MCF 10A (cell line): ENCODE measurements at regions not wholly inside any gene's neighbourhood (a gene's known extent, or its start where the extent isn't known, plus 50 kb on each side); places are given as distances from the start of the nearest gene placed in this dataset.
"Not testable (repeated sequence)": the region's sequence is repeated elsewhere in the genome, so short reads cannot be mapped to it uniquely, and the experiment has no call there.

Source experiments
- BruUV-seq: library from RNA; stranded (reverse); fragments of 400-500 nt; replicated peaks from 2 replicates; lab custom pipeline; 2021; lab: Mats Ljungman, UMichigan
- CTCF ChIA-PET: fragments of 300-600 bp; sonication (Branson Sonifier 250); formaldehyde crosslinking; extraction: SDS; loops from one replicate; lab custom pipeline; 2021; ENCODE audit warnings: antibody characterized with exemption, inconsistent platforms; lab: Yijun Ruan, JAX
- POLR2A ChIA-PET: fragments of 300-600, 350-650 bp; sonication (Branson Sonifier 250); formaldehyde crosslinking; extraction: SDS; loops from one replicate; lab custom pipeline; 2020; ENCODE audit warnings: antibody characterized with exemption, inconsistent platforms; lab: Yijun Ruan, JAX
- DNase-seq: peaks from one replicate; pipeline ENCODE4 v3.0.0-alpha.2; 2018; ENCODE audit not compliant: unreplicated experiment
- H3K27ac Mint-ChIP-seq: one replicate; pipeline ENCODE4 v1.8.0; 2022; ENCODE audit warnings: mild to moderate bottlenecking, low read depth, mixed read lengths; ENCODE audit not compliant: unreplicated experiment
- H3K27me3 Mint-ChIP-seq: one replicate; pipeline ENCODE4 v1.8.0; 2022; ENCODE audit warnings: mixed read lengths; ENCODE audit not compliant: insufficient read depth, unreplicated experiment
- H3K36me3 Mint-ChIP-seq: one replicate; pipeline ENCODE4 v1.8.0; 2022; ENCODE audit warnings: mild to moderate bottlenecking, moderate library complexity, mixed read lengths; ENCODE audit not compliant: insufficient read depth, unreplicated experiment
- H3K4me1 Mint-ChIP-seq: one replicate; pipeline ENCODE4 v1.8.0; 2022; ENCODE audit warnings: mixed read lengths; ENCODE audit not compliant: insufficient read depth, unreplicated experiment
- H3K4me3 Mint-ChIP-seq: one replicate; pipeline ENCODE4 v1.8.0; 2022; ENCODE audit warnings: mild to moderate bottlenecking, moderate library complexity, mixed read lengths; ENCODE audit not compliant: unreplicated experiment
- H3K9me3 Mint-ChIP-seq: one replicate; pipeline ENCODE4 v1.8.0; 2022; ENCODE audit warnings: mixed read lengths; ENCODE audit not compliant: unreplicated experiment
- intact Hi-C: fragments of 100-400 bp; cut with micrococcal nuclease; formaldehyde crosslinking; loops from 2 replicates; pipeline ENCODE4 v1.14.1; 2022
- TF ChIP-seq, protein P1 (sequence below): fragments of 200-600 bp; IDR thresholded peaks from one replicate; pipeline ENCODE4 v1.8.0; 2022; ENCODE audit warnings: antibody characterized with exemption, mild to moderate bottlenecking; ENCODE audit not compliant: unreplicated experiment

DNA sequence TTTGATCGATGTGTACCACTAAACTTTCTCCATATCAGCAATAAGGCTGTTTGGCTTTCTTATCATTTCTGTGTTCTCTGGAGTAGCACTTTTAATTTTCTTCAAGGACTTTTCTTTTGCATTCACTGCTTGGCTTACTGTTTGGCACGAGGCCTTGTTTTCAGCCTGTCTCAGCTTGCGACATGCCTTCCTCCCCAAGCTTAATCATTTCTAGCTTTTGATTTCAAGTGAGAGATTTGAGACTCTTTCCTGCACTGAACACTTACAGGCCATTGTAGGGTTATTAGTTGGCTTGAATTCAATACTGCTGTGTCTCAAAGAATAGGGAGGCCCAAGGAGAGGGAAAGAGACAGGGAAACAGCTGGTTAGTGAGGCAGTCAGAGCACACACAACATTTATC is 120.6 kb upstream of the KCND3 start:
- no peaks in the 10 kb centered on the region for H3K9me3 Mint-ChIP-seq
- H3K4me1 Mint-ChIP-seq: no peaks in the 10 kb centered on the region
- TF ChIP-seq, protein P1, sequence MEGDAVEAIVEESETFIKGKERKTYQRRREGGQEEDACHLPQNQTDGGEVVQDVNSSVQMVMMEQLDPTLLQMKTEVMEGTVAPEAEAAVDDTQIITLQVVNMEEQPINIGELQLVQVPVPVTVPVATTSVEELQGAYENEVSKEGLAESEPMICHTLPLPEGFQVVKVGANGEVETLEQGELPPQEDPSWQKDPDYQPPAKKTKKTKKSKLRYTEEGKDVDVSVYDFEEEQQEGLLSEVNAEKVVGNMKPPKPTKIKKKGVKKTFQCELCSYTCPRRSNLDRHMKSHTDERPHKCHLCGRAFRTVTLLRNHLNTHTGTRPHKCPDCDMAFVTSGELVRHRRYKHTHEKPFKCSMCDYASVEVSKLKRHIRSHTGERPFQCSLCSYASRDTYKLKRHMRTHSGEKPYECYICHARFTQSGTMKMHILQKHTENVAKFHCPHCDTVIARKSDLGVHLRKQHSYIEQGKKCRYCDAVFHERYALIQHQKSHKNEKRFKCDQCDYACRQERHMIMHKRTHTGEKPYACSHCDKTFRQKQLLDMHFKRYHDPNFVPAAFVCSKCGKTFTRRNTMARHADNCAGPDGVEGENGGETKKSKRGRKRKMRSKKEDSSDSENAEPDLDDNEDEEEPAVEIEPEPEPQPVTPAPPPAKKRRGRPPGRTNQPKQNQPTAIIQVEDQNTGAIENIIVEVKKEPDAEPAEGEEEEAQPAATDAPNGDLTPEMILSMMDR: no peak
- intact Hi-C loops: no loop called here
- no peaks in the 10 kb centered on the region for H3K36me3 Mint-ChIP-seq
- H3K4me3 Mint-ChIP-seq: no peak overlapping the region
- ChIA-PET POLR2A (no interaction called here), CTCF (interaction anchor here (0.6 kb wide), 1 partner anchor 1026 kb away, joined by 3 read pairs; no protein-coding TSS in a partner anchor)
- H3K27ac Mint-ChIP-seq: no peak overlapping the region
- DNase-seq: peak; percentile 4
- H3K27me3 Mint-ChIP-seq: peaks cover 34% of the 10 kb centered on the region
- BruUV-seq: no TSS peak

DNA sequence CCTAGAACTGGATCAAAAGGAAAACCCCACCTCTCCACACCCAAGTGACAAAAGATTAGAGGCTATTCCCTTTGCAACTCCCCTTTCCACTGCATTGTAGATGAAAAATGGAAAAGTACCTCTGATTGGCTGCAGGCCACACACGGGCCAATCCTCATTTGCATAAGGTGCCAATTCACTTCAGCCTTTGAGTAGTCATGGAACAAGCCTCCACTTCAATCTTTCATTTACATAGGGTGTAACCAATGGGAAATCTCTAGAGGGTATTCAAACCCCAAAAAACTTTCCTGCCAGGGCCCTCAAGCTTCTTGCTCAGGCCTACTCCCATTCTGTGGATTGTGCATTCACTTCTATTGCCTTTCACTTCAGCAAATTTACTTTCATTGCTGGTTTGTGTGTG is 122.3 kb upstream of the KCND3 start:
- ChIA-PET CTCF (no interaction called here), POLR2A (no interaction called here)
- peaks cover 34% of the 10 kb centered on the region for H3K27me3 Mint-ChIP-seq
- BruUV-seq: no TSS peak
- no peaks in the 10 kb centered on the region for H3K36me3 Mint-ChIP-seq
- no peaks in the 10 kb centered on the region for H3K9me3 Mint-ChIP-seq
- intact Hi-C loops: no loop called here
- no peaks in the 10 kb centered on the region for H3K4me1 Mint-ChIP-seq
- no peak overlapping the region for H3K27ac Mint-ChIP-seq
- no peak overlapping the region for H3K4me3 Mint-ChIP-seq
- no peak for DNase-seq
- TF ChIP-seq, protein P1: no peak

DNA sequence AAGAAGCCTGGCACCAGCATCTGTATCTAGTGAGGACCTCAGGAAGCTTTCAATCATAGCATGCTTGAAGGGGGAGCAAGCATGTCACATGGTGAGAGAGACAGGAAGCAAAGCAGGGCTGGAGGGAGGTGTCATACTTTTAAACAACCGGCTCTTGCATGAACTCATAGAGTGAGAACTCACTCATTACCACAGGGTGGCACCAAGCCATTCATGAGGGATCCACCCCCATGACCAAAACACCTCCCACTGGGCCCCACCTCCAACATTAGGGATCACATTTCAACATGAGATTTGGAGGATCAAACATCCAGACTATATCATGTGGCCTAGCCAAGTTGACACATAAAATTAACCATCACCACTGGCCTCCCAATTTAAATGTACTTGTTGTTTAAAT is 125.1 kb upstream of the KCND3 start:
- BruUV-seq: no TSS peak
- Mint-ChIP-seq H3K9me3 (no peaks in the 10 kb centered on the region), H3K4me1 (no peaks in the 10 kb centered on the region), H3K4me3 (no peak overlapping the region), H3K27ac (no peak overlapping the region), H3K27me3 (peaks cover 21% of the 10 kb centered on the region), H3K36me3 (no peaks in the 10 kb centered on the region)
- intact Hi-C loops: no loop called here
- POLR2A ChIA-PET: no interaction called here
- DNase-seq: peak; percentile 48
- TF ChIP-seq, protein P1: no peak
- CTCF ChIA-PET: interaction anchor here (0.6 kb wide), 1 partner anchor 108 kb away, joined by 3 read pairs; no protein-coding TSS in a partner anchor

DNA sequence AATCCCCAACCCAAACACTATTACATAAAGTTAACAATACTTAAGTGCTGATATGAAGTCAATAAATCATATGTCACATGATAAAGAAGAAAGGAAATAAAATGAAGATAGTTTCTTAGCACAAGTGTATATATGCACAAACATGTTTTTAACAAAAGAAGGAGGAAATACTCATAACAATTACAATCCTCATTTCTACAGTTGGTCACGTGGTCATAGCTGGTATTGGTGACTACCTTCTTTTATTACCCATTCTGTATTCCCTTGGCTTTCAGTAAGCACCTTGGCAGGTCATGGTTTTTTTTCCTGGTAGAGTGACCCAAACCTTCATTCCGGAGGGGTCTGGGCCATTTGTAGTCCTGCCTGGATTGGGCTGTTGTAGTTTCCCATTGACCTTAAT is 137.1 kb upstream of the KCND3 start:
- CTCF ChIA-PET: no interaction called here
- no peak overlapping the region for H3K4me3 Mint-ChIP-seq
- BruUV-seq: no TSS peak
- H3K27ac Mint-ChIP-seq: no peak overlapping the region
- H3K36me3 Mint-ChIP-seq: no peaks in the 10 kb centered on the region
- H3K27me3 Mint-ChIP-seq: peaks cover 8% of the 10 kb centered on the region
- H3K4me1 Mint-ChIP-seq: no peaks in the 10 kb centered on the region
- H3K9me3 Mint-ChIP-seq: no peaks in the 10 kb centered on the region
- no peak for DNase-seq
- POLR2A ChIA-PET: no interaction called here
- TF ChIP-seq, protein P1: no peak
- intact Hi-C loops: no loop called here

DNA sequence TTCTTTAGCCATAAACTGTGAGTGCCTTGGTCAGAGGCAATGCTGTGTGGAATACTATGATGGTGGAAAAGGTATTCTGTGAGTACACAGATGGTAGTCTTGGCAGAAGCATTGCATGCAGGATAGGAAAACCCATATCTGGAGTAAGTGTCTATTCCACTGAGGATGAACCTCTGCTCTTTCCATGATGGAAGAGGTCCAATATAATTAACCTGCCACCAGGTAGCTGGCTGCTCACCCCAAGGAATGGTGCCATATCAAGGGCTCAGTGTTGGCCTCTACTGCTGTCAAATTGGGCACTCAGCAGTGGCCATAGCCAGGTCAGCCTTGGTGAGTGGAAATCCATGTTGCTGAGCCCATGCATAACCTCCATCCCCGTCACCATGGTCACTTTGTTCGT is 138.1 kb upstream of the KCND3 start:
- H3K36me3 Mint-ChIP-seq, H3K4me3 Mint-ChIP-seq, H3K27me3 Mint-ChIP-seq, intact Hi-C loops, H3K4me1 Mint-ChIP-seq, BruUV-seq, H3K9me3 Mint-ChIP-seq, CTCF ChIA-PET, H3K27ac Mint-ChIP-seq, POLR2A ChIA-PET, DNase-seq: not testable (repeated sequence)
